ENCODE measurements at regions not wholly inside any gene's neighbourhood (a gene's known extent, or its start where the extent isn't known, plus 50 kb on each side); places are given as distances from the start of the nearest gene placed in this dataset.

- H3K4me3 Mint-ChIP-seq, result no peak overlapping the region
- intact Hi-C loops (cut with micrococcal nuclease), result no loop called here
- H3K27ac Mint-ChIP-seq, result no peak overlapping the region
- H3K4me1 Mint-ChIP-seq (ENCODE audit: low read depth), result no peaks in the 10 kb centered on the region
- no peaks in the 10 kb centered on the region for H3K27me3 Mint-ChIP-seq
- peaks cover 35% of the 10 kb centered on the region for H3K9me3 Mint-ChIP-seq
- H3K36me3 Mint-ChIP-seq (ENCODE audit: low read depth), result no peaks in the 10 kb centered on the region
Measured at GRCh38 chr11:37372667-37373066, 774.6 kb upstream of the RAG2 start.

GRCh38 chr11:37371346-37371970 is 773.4 kb upstream of the RAG2 start:
- intact Hi-C loops (cut with micrococcal nuclease), result no loop called here
- peaks cover 24% of the 10 kb centered on the region for H3K9me3 Mint-ChIP-seq
- H3K36me3 Mint-ChIP-seq (ENCODE audit: low read depth), result no peaks in the 10 kb centered on the region
- H3K4me1 Mint-ChIP-seq (ENCODE audit: low read depth), result no peaks in the 10 kb centered on the region
- no peak overlapping the region for H3K4me3 Mint-ChIP-seq
- H3K27ac Mint-ChIP-seq, result no peak overlapping the region
- H3K27me3 Mint-ChIP-seq, result no peaks in the 10 kb centered on the region

DNA sequence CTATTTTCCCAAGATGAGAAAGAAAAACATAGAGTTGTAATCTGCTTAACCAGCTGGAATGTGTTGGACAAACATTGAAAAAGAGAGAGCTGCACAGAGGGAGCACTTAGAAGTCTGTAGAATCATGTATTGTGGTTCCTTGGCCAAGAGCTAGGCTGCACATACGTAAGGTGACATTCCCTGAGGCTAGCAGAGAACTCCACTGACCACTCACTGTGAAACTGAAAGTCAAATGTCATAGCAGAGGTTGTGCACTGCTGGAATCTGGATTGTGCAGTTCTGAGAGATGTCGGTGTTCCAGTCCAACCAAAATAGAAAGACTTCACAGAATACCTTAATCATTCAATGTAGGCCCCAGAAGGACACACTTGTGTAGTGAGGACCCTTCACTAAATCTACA is 772.8 kb upstream of the RAG2 start:
- intact Hi-C loops (cut with micrococcal nuclease), result no loop called here
- Mint-ChIP-seq H3K27me3 (no peaks in the 10 kb centered on the region), H3K4me3 (no peak overlapping the region), H3K9me3 (peaks cover 24% of the 10 kb centered on the region), H3K4me1 (ENCODE audit: low read depth) (no peaks in the 10 kb centered on the region), H3K27ac (no peak overlapping the region), H3K36me3 (ENCODE audit: low read depth) (no peaks in the 10 kb centered on the region)

DNA sequence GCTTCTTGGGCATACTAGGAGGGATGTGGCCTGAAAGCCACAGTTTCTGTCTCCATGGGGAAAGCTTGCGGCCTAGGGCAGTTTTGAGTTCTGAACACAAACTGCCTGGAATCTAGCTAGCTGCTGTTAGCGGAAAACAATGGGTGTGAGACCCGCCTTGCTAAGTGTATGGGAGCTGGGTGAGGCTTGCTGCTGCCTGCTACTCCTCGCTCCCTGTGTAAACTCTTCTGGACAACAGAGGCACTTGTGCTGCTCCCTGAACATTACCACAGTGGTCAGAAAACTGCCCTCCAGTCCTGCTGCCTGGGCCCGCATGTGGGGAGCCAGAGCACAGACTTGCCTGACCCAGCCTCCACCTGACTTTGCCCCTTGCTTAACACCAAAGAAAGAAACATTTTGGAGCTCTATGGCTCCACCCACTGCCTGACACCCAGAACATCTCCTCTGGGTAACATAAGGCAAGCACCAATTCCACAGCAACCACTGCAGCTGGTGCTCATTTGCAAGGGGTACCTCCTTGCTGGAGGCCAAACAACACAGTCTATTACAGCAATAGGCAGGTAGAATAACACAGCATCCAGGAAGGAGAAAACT is 766.3 kb upstream of the RAG2 start:
- no peak overlapping the region for H3K4me3 Mint-ChIP-seq
- no peaks in the 10 kb centered on the region for H3K27me3 Mint-ChIP-seq
- H3K36me3 Mint-ChIP-seq (ENCODE audit: low read depth), result no peaks in the 10 kb centered on the region
- no peaks in the 10 kb centered on the region for H3K4me1 Mint-ChIP-seq (ENCODE audit: low read depth)
- peaks cover 38% of the 10 kb centered on the region for H3K9me3 Mint-ChIP-seq
- intact Hi-C loops (cut with micrococcal nuclease), result no loop called here
- no peak overlapping the region for H3K27ac Mint-ChIP-seq

GRCh38 chr11:37353192-37353591 is 755.2 kb upstream of the RAG2 start:
- no peaks in the 10 kb centered on the region for H3K4me1 Mint-ChIP-seq (ENCODE audit: low read depth)
- H3K4me3 Mint-ChIP-seq, result no peak overlapping the region
- H3K27ac Mint-ChIP-seq, result no peak overlapping the region
- no peaks in the 10 kb centered on the region for H3K27me3 Mint-ChIP-seq
- no peaks in the 10 kb centered on the region for H3K36me3 Mint-ChIP-seq (ENCODE audit: low read depth)
- peaks cover 28% of the 10 kb centered on the region for H3K9me3 Mint-ChIP-seq
- intact Hi-C loops (cut with micrococcal nuclease), result no loop called here

DNA sequence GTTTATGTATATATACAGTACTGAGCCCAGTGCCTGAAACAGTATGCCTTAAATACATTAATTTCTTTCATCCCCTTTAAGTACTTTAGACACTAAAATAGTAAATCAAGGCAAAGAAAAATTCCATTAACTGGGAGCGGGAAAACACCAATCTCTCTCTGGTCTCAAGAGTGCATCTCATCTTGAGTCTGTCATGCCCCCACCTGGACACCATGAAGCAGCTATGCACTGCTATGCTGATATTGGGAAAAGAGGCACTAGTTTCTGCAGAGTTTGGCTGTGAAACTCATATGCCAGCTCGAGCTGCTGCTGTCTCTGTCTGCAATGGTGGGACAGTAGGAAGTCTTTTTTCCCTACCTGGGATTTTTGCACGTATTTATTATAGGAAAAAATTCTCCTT is 754.4 kb upstream of the RAG2 start:
- Mint-ChIP-seq H3K27me3 (no peaks in the 10 kb centered on the region), H3K4me3 (no peak overlapping the region), H3K36me3 (ENCODE audit: low read depth) (no peaks in the 10 kb centered on the region), H3K9me3 (peaks cover 21% of the 10 kb centered on the region), H3K4me1 (ENCODE audit: low read depth) (no peaks in the 10 kb centered on the region), H3K27ac (no peak overlapping the region)
- intact Hi-C loops (cut with micrococcal nuclease), result no loop called here

DNA sequence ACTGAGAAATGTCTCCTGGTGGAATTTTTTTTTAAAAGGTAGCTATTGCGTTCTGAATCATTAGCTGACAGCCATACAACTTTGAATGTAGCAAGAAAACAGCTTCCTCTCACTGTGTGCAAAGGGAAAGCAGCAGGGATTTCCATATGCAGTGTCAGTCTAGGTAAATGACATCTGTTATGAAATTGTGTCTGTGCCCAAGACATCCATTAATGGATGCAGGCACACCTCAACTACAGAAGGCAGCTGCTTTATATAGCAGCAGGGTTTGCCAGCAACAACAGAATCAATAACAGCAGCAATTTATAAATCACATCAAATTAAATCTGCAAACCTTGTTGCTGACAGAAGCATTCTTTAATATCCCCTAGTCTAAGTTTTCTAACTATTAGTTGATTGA is 745.3 kb upstream of the RAG2 start:
- Mint-ChIP-seq H3K4me3 (no peak overlapping the region), H3K4me1 (ENCODE audit: low read depth) (no peaks in the 10 kb centered on the region), H3K27me3 (no peaks in the 10 kb centered on the region), H3K27ac (no peak overlapping the region), H3K36me3 (ENCODE audit: low read depth) (no peaks in the 10 kb centered on the region), H3K9me3 (peaks cover 17% of the 10 kb centered on the region)
- intact Hi-C loops (cut with micrococcal nuclease), result no loop called here

DNA sequence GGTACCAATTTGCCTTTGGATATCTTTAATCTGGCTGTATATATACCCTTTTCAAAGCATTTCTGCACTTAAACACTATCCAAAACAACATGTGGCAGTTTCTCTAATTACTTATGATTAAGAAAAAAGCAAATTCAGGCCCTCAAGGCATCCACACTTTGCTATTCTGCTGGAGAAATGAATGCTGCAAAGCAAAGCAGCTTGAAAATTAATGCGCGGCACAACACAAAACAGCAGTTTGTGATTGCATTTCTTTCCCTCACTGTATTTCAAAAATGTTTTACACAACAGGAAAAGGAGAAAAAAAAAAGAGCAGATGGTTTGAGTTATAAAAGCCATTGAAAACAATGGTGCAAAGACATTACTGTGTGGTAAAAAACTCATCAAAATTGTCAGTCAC is 738.4 kb upstream of the RAG2 start:
- H3K27me3 Mint-ChIP-seq, result no peaks in the 10 kb centered on the region
- peaks cover 28% of the 10 kb centered on the region for H3K9me3 Mint-ChIP-seq
- intact Hi-C loops (cut with micrococcal nuclease), result no loop called here
- no peaks in the 10 kb centered on the region for H3K36me3 Mint-ChIP-seq (ENCODE audit: low read depth)
- H3K27ac Mint-ChIP-seq, result no peak overlapping the region
- no peak overlapping the region for H3K4me3 Mint-ChIP-seq
- no peaks in the 10 kb centered on the region for H3K4me1 Mint-ChIP-seq (ENCODE audit: low read depth)

DNA sequence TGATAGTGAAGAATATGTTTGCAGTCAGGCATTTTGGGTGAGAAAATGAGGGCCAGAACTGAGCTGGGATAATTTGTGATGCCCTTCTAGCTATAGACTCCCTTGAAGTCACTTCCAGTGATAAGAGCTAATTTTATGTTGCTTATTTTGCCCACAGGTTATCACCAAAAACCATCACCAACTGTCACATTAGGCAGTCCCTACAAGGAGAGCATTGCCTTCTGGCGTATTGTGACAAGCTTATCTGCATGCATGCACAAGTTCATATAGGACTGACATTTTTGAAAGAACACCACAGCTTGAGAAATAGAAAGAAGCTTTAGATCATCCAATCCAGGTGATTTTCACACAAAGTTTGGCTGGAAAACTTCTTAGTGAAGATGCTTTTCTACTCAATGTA is 735.3 kb upstream of the RAG2 start:
- Mint-ChIP-seq H3K27me3 (no peaks in the 10 kb centered on the region), H3K27ac (no peak overlapping the region), H3K36me3 (ENCODE audit: low read depth) (no peaks in the 10 kb centered on the region), H3K4me1 (ENCODE audit: low read depth) (no peaks in the 10 kb centered on the region), H3K9me3 (peaks cover 20% of the 10 kb centered on the region), H3K4me3 (no peak overlapping the region)
- intact Hi-C loops (cut with micrococcal nuclease), result no loop called here

DNA sequence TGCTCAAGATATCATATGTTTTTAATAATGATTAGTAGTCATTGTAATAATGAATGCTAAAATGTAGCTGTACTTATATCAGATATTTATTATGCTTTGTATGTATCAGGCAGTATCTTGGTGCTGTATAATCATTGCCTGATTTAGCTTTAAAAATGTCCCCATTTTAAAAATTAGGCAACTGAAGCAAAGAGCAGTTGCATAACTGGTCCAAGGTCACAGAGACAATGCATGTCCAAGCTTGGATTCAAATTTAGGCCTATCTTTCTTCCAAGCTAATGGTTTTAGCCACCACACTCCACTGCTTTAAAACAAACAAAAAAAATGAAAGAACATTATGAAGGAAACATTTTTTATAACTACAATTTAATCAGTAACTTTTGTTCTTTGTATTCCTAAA is 725.8 kb upstream of the RAG2 start:
- no peak overlapping the region for H3K27ac Mint-ChIP-seq
- H3K9me3 Mint-ChIP-seq, result peaks cover 29% of the 10 kb centered on the region
- H3K4me3 Mint-ChIP-seq, result no peak overlapping the region
- no peaks in the 10 kb centered on the region for H3K4me1 Mint-ChIP-seq (ENCODE audit: low read depth)
- no peaks in the 10 kb centered on the region for H3K27me3 Mint-ChIP-seq
- intact Hi-C loops (cut with micrococcal nuclease), result no loop called here
- no peaks in the 10 kb centered on the region for H3K36me3 Mint-ChIP-seq (ENCODE audit: low read depth)

- H3K4me3 Mint-ChIP-seq, result no peak overlapping the region
- no peaks in the 10 kb centered on the region for H3K27me3 Mint-ChIP-seq
- H3K27ac Mint-ChIP-seq, result no peak overlapping the region
- no peaks in the 10 kb centered on the region for H3K4me1 Mint-ChIP-seq (ENCODE audit: low read depth)
- H3K36me3 Mint-ChIP-seq (ENCODE audit: low read depth), result no peaks in the 10 kb centered on the region
- intact Hi-C loops (cut with micrococcal nuclease), result no loop called here
- peaks cover 24% of the 10 kb centered on the region for H3K9me3 Mint-ChIP-seq
Measured at GRCh38 chr11:37322333-37323194, 724.5 kb upstream of the RAG2 start.

GRCh38 chr11:37320921-37321320 is 722.9 kb upstream of the RAG2 start:
- intact Hi-C loops (cut with micrococcal nuclease), result no loop called here
- Mint-ChIP-seq H3K9me3 (peaks cover 17% of the 10 kb centered on the region), H3K27me3 (no peaks in the 10 kb centered on the region), H3K4me1 (ENCODE audit: low read depth) (no peaks in the 10 kb centered on the region), H3K36me3 (ENCODE audit: low read depth) (no peaks in the 10 kb centered on the region), H3K4me3 (no peak overlapping the region), H3K27ac (no peak overlapping the region)

DNA sequence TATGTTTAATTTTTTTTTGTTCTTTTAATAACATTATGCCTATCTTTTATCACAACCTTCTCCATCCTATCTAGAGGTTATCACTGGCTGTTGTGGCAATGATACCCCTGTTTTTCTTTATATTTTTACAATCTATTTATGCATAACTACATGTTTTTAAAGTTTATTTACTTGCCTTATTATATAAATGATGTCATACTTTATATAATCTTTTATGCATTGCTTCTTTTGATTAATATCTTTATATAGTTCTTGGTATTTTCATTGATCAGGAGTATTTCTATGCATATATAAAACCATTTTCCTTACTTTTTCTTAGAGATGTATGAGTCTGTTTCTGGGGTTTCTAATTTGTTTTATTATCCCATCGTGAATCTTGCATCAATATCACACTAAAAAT is 719.8 kb upstream of the RAG2 start:
- peaks cover 26% of the 10 kb centered on the region for H3K9me3 Mint-ChIP-seq

GRCh38 chr11:37313266-37313665 is 715.2 kb upstream of the RAG2 start:
- Mint-ChIP-seq H3K27ac (no peak overlapping the region), H3K9me3 (peaks cover 35% of the 10 kb centered on the region), H3K4me3 (no peak overlapping the region), H3K36me3 (ENCODE audit: low read depth) (no peaks in the 10 kb centered on the region), H3K4me1 (ENCODE audit: low read depth) (no peaks in the 10 kb centered on the region), H3K27me3 (no peaks in the 10 kb centered on the region)
- intact Hi-C loops (cut with micrococcal nuclease), result no loop called here

More for the DNA sequence above, 719.8 kb upstream of the RAG2 start:
- intact Hi-C loops (cut with micrococcal nuclease), result no loop called here
- no peaks in the 10 kb centered on the region for H3K36me3 Mint-ChIP-seq (ENCODE audit: low read depth)
- no peaks in the 10 kb centered on the region for H3K27me3 Mint-ChIP-seq
- H3K4me3 Mint-ChIP-seq, result no peak overlapping the region
- H3K27ac Mint-ChIP-seq, result no peak overlapping the region
- no peaks in the 10 kb centered on the region for H3K4me1 Mint-ChIP-seq (ENCODE audit: low read depth)

All from dendritic cell treated with granulocyte-macrophage colony-stimulating factor and Interleukin-4, amounts not matched to agents 40 ng/mL and 50 ng/mL, for 4 days (primary cell).